Hematopoietic multipotent progenitor cell treated with erythropoietin and hydrocortisone succinate and interleukin-3 and kit ligand, for 6 days (in vitro differentiated cells): ENCODE measurements at regions not wholly inside any gene's neighbourhood (a gene's known extent, or its start where the extent isn't known, plus 50 kb on each side); places are given as distances from the start of the nearest gene placed in this dataset.
A peak's percentile ranks its signal among the peaks of the same experiment; 100 is the strongest.

Source experiments
- DNase-seq: peaks from one replicate; pipeline ENCODE4 v3.0.0-alpha.2; 2015

GRCh38 chr2:12330916-12331315, 385.8 kb upstream of the TRIB2 start:
- DNase-seq = no peak

GRCh38 chr2:12331698-12332097, 385.0 kb upstream of the TRIB2 start:
- DNase-seq = no peak

- DNase-seq = no peak
Measured at GRCh38 chr2:12333293-12333692, 383.4 kb upstream of the TRIB2 start.

GRCh38 chr2:12334412-12334966, 382.2 kb upstream of the TRIB2 start:
- DNase-seq = no peak

GRCh38 chr2:12335131-12335530, 381.6 kb upstream of the TRIB2 start:
- DNase-seq = no peak

- DNase-seq = no peak
Measured at GRCh38 chr2:12335995-12336394, 380.7 kb upstream of the TRIB2 start.

- no peak for DNase-seq
Measured at GRCh38 chr2:12338946-12339697, 377.6 kb upstream of the TRIB2 start.

GRCh38 chr2:12340164-12340563, 376.6 kb upstream of the TRIB2 start:
- no peak for DNase-seq

- DNase-seq = no peak
Measured at GRCh38 chr2:12341215-12341614, 375.5 kb upstream of the TRIB2 start.

- DNase-seq = no peak
Measured at GRCh38 chr2:12341920-12342319, 374.8 kb upstream of the TRIB2 start.

GRCh38 chr2:12343141-12343540, 373.6 kb upstream of the TRIB2 start:
- no peak for DNase-seq

GRCh38 chr2:12347066-12347493, 369.7 kb upstream of the TRIB2 start:
- DNase-seq = no peak

GRCh38 chr2:12348216-12348615, 368.5 kb upstream of the TRIB2 start:
- no peak for DNase-seq

GRCh38 chr2:12350821-12351220, 365.9 kb upstream of the TRIB2 start:
- no peak for DNase-seq

GRCh38 chr2:12352889-12353288, 363.8 kb upstream of the TRIB2 start:
- no peak for DNase-seq

- DNase-seq = no peak
Measured at GRCh38 chr2:12361506-12361905, 355.2 kb upstream of the TRIB2 start.

- no peak for DNase-seq
Measured at GRCh38 chr2:12363138-12363537, 353.6 kb upstream of the TRIB2 start.

- no peak for DNase-seq
Measured at GRCh38 chr2:12363569-12363968, 353.2 kb upstream of the TRIB2 start.

- no peak for DNase-seq
Measured at GRCh38 chr2:12369566-12369965, 347.2 kb upstream of the TRIB2 start.

- no peak for DNase-seq
Measured at GRCh38 chr2:12376025-12376424, 340.7 kb upstream of the TRIB2 start.

- no peak for DNase-seq
Measured at GRCh38 chr2:12379143-12379542, 337.6 kb upstream of the TRIB2 start.

GRCh38 chr2:12381543-12382325, 335.0 kb upstream of the TRIB2 start:
- peak; percentile 73 for DNase-seq

GRCh38 chr2:12382366-12382765, 334.4 kb upstream of the TRIB2 start:
- no peak for DNase-seq
